HFFc6 (cell line): ENCODE measurements at regions not wholly inside any gene's neighbourhood (a gene's known extent, or its start where the extent isn't known, plus 50 kb on each side); places are given as distances from the start of the nearest gene placed in this dataset.
A peak's percentile ranks its signal among the peaks of the same experiment; 100 is the strongest.

Source experiments
- DNase-seq: peaks from one replicate; pipeline ENCODE4 v3.0.0-alpha.2; 2018
- H3K27ac Mint-ChIP-seq: 2 replicates; pipeline ENCODE4 v1.8.0; 2020; ENCODE audit warnings: mild to moderate bottlenecking, mixed read lengths
- H3K27me3 Mint-ChIP-seq: 2 replicates; pipeline ENCODE4 v1.8.0; 2021; ENCODE audit warnings: mild to moderate bottlenecking, moderate library complexity, mixed read lengths; ENCODE audit not compliant: insufficient read depth
- H3K36me3 Mint-ChIP-seq: 2 replicates; pipeline ENCODE4 v1.8.0; 2021; ENCODE audit warnings: low read depth, mixed read lengths
- H3K4me1 Mint-ChIP-seq: 2 replicates; pipeline ENCODE4 v1.8.0; 2020; ENCODE audit warnings: low read depth, mixed read lengths
- H3K4me3 Mint-ChIP-seq: 2 replicates; pipeline ENCODE4 v1.8.0; 2020; ENCODE audit warnings: mild to moderate bottlenecking, moderate library complexity, mixed read lengths
- H3K9me3 Mint-ChIP-seq: 2 replicates; pipeline ENCODE4 v1.8.0; 2020; ENCODE audit warnings: mild to moderate bottlenecking, mixed read lengths
- CTCF ChIP-seq: fragments of 200-600 bp; sonication (generic); IDR thresholded peaks from 2 replicates; pipeline ENCODE4 v1.5.0; 2021; ENCODE audit warnings: antibody characterized with exemption, mild to moderate bottlenecking

GRCh38 chr2:145075454-145076062 is 555.6 kb upstream of the ZEB2 start:
- no peaks in the 10 kb centered on the region for H3K36me3 Mint-ChIP-seq
- no peaks in the 10 kb centered on the region for H3K27me3 Mint-ChIP-seq
- DNase-seq: no peak
- no peaks in the 10 kb centered on the region; the same call in 1 of the 2 replicates for H3K4me1 Mint-ChIP-seq
- no peak overlapping the region for H3K4me3 Mint-ChIP-seq
- H3K27ac Mint-ChIP-seq: no peak overlapping the region
- no peaks in the 10 kb centered on the region for H3K9me3 Mint-ChIP-seq
- TF ChIP-seq CTCF: no peak

DNA sequence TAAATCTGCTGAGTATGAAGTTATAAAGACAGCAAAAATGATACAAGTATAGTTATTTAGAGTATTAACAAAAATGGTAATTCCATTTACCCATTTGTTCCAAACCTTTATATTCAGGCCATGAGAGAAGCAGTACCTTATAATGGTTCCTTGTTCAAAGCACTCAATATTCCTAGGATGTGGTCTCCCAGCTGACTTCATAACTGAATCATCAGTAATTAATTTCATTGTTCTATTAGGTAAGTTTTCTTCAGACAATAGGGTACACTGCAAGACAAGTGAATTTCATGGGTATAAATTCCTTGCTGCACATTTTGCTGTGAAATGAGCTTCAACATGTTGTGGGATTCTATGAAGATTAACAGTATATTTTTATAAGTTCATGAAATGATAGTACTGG is 550.8 kb upstream of the ZEB2 start:
- Mint-ChIP-seq H3K27ac (no peak overlapping the region), H3K36me3 (peaks cover 5% of the 10 kb centered on the region; the same call in 1 of the 2 replicates), H3K4me3 (no peak overlapping the region), H3K27me3 (no peaks in the 10 kb centered on the region), H3K4me1 (peaks cover 16% of the 10 kb centered on the region), H3K9me3 (no peaks in the 10 kb centered on the region)
- no peak for DNase-seq
- no peak for TF ChIP-seq CTCF

DNA sequence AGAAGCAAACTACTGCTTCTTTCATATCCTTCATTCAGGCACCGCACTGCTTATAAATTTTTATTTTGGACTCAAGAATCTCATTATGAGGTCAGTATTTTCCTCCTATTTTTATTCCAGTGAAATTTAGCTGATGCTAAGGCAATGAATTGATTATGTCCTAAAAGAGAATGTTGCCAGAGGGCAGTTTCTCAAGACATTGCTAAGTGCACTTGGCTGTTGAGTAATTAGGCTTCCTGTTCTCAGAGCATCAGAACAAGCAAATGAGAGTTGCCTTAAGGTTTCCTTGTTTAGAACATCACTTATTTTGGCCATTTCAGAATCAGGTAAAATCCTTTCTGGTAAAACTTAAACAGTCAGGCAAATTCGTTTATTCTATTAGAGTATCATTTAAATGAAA is 548.6 kb upstream of the ZEB2 start:
- peaks cover 5% of the 10 kb centered on the region; the same call in 1 of the 2 replicates for H3K36me3 Mint-ChIP-seq
- H3K9me3 Mint-ChIP-seq: no peaks in the 10 kb centered on the region
- no peak overlapping the region for H3K4me3 Mint-ChIP-seq
- no peak overlapping the region for H3K27ac Mint-ChIP-seq
- TF ChIP-seq CTCF: no peak
- no peaks in the 10 kb centered on the region for H3K27me3 Mint-ChIP-seq
- no peak for DNase-seq
- peaks cover 18% of the 10 kb centered on the region for H3K4me1 Mint-ChIP-seq

DNA sequence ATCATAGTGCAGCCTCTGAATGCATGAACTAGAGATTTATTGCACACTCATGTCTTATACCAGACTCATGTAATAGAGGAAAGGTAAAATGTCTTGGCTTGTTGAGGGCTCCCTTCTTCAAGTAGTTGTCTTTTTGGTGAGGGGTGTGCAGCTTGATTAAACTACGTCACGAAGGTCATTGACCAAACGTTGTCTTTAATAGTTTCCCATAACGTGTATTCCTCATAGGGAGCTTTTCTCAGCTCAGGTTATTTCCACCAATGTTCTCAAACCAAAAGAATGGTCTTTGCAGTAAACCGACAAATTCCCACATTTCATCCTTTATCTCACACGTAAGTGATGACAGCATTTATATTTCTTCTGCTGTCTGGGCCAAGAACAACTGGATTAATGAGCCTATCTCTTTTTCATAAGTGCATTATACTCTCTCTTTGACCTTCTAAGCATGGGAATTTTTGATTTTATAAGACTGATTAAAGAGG is 547.7 kb upstream of the ZEB2 start:
- peaks cover 18% of the 10 kb centered on the region for H3K4me1 Mint-ChIP-seq
- TF ChIP-seq CTCF: no peak
- DNase-seq: no peak
- H3K27ac Mint-ChIP-seq: no peak overlapping the region
- no peak overlapping the region for H3K4me3 Mint-ChIP-seq
- no peaks in the 10 kb centered on the region for H3K27me3 Mint-ChIP-seq
- no peaks in the 10 kb centered on the region for H3K9me3 Mint-ChIP-seq
- peaks cover 5% of the 10 kb centered on the region; the same call in 1 of the 2 replicates for H3K36me3 Mint-ChIP-seq

DNA sequence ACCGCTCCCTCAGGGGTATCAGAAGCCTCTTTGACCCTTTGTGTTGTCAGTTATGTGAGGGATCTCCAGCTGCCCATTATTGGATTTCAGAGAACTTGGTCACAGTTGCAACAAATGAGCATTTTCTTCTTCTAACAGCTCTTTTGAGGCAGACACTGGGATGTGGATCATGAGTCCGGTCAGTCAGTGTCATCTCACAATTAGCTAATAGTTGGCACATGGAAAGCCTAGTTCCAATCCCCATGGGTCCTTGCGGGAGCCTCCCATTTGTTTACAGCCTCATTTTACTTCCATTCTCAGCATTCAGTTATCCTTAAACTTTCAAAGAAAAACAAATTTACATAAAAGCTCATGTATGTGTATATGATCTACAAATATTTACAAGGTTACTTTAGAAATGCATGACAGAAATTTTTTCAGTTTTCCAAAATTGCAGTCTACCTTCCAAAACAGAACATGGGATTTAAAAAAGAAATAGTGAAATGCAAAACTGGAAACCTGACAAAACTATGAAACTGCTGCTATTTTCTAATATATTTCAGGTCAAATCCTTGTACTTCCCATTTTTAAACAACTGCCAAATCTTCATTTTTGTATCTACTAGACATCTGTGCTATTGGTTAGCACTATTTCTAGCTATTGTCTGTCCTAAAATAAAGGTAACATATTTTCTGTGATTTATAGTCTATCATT is 547.1 kb upstream of the ZEB2 start:
- TF ChIP-seq CTCF: no peak
- H3K4me3 Mint-ChIP-seq: no peak overlapping the region
- peaks cover 18% of the 10 kb centered on the region for H3K4me1 Mint-ChIP-seq
- H3K36me3 Mint-ChIP-seq: peaks cover 5% of the 10 kb centered on the region; the same call in 1 of the 2 replicates
- H3K9me3 Mint-ChIP-seq: no peaks in the 10 kb centered on the region
- no peaks in the 10 kb centered on the region for H3K27me3 Mint-ChIP-seq
- H3K27ac Mint-ChIP-seq: peak overlapping the region; percentile 64; the same call in 1 of the 2 replicates
- no peak for DNase-seq
